Peyer's patch (tissue), 4 donors: ENCODE measurements at regions not wholly inside any gene's neighbourhood (a gene's known extent, or its start where the extent isn't known, plus 50 kb on each side); places are given as distances from the start of the nearest gene placed in this dataset.

Source experiments
- CTCF ChIP-seq, 6 experiments: fragments of 450-650 bp in 4 of 6; fragments of 200-600 bp in 2 of 6; sonication (generic) in 1 of 6; IDR thresholded peaks; one replicate each; pipeline ENCODE4 v1.5.1; 2017 to 2019; ENCODE audit warnings: antibody characterized with exemption in 6 of 6, mild to moderate bottlenecking in 3 of 6, moderate library complexity in 1 of 6
- POLR2A ChIP-seq, 2 donors: fragments of 450-650 bp; IDR thresholded peaks; one replicate each; pipeline ENCODE4 v1.5.1; 2017; ENCODE audit warnings: antibody characterized with exemption in 2 of 2, mild to moderate bottlenecking in 2 of 2, moderate library complexity in 2 of 2

GRCh38 chr12:13716119-13716518, 265.3 kb downstream of the GRIN2B start:
- TF ChIP-seq CTCF (IDR thresholded peaks at IDR 0.05) (no peak), POLR2A (IDR thresholded peaks at IDR 0.05) (no peak)
